Left kidney (tissue), 1 donor: ENCODE measurements at regions not wholly inside any gene's neighbourhood (a gene's known extent, or its start where the extent isn't known, plus 50 kb on each side); places are given as distances from the start of the nearest gene placed in this dataset.

Experiments used
- DNase-seq: peaks from one replicate; pipeline ENCODE4 v3.0.0-alpha.2; 2013

DNA sequence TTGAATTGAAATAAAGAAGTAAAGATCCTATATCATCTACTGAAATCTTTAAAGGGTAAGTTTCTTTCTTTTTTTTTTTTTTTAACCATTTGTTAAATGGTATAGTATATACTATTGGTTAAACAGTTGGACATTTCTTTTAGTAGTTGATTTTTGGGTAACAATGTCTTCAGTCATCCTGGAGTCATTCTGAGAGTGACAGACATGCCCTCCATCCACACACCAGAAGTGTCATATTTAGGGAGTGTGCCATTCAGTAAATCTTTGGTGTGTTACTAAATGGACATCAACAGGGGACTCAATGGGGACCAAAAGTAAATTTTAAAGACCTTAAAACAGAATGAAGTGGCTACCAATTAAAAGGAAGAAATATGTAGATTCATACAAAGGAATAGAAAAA, 50.8 kb upstream of the SLC39A10 start:
- DNase-seq = no peak

DNA sequence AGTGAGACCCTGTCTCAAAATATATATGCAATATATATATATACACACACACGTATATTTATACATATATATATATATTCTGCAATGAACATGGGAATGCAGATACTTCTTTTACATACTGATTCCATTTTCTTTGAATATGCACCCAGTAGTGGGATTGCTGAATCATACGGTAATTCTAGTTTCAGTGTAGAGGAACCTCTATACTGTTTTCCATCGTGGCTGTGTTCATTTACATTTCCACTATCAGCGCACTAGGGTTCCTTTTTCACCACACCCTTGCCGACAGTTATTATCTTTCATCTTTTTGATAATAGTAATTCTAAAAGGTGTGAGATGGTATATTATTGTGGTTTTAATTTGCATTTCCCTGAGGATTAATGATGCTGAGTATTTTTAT, 52.3 kb upstream of the SLC39A10 start:
- no peak for DNase-seq

DNA sequence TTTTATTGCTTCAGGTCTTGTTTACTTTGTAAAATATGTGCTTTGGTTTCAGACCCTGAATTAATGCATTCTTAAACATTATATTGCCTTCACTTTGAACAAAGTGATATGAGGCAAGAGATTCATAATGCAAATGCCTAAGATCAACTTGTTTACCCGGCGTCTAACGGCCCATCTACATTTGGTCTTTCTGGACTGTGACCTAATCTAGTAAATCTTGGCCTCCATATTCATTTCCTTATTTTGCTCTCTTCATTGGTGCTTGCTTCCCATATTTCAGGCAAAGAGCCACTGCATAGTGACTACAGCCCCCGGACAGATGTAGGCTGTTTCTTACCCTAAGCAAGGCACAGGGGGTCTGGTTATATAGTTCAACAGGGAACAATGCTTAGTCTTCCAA, 53.0 kb upstream of the SLC39A10 start:
- DNase-seq = no peak

DNA sequence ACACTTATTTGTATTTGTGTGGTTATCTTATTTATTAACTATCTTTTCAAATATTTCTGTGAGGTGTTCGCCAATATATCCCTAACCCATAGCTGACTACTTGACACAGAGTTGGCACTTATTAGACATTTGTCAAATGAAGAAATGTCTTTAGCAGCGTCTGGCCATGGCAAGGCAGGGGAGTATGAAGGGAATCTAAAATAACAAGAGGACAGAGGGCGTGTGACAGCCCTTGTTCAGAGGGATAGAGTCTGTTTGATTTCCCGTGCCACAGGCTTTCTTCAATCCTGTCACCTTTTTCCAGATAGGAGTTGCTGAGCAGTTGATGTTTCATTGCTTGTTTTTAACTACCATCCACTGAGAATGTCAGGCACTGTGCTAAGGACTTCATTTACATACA, 53.6 kb upstream of the SLC39A10 start:
- no peak for DNase-seq

DNA sequence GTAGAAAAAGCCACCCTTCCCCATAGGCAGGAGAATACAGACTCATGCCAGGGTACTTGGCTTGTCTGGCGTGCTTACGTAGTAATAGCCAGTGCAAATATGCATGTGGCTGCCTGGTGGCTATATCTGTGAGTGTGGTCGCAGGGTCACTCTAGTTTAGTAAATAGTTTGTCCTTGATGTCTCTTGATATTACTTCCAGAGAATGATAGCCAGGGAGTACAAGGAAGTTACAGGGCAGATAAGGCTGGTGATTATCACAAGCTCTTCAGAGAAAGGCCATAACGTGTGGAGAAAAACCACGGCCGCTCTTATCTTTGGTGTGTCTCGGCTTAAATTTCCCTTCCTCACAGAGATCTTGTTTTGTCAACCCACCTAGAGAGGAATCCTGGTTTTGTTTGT, 54.3 kb upstream of the SLC39A10 start:
- no peak for DNase-seq

DNA sequence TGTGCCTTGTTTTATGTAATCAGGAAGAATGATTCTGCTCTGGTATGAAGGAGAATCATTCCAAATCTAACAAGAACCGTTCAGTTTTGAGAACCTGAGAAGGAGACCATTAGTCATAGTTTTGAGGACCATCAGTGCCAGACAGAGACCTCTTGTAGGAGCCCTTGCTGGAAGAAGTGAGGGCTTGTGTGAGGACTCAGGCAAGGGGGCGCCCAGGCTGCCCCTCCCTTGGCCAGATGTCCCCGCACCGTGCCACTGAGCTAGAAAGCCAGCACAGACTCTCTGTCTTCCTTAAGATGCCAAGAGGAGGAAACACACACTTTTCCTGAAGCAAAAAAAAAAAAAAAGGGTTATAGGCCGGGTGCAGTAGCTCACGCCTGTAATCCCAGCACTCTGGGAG, 55.7 kb upstream of the SLC39A10 start:
- no peak for DNase-seq

DNA sequence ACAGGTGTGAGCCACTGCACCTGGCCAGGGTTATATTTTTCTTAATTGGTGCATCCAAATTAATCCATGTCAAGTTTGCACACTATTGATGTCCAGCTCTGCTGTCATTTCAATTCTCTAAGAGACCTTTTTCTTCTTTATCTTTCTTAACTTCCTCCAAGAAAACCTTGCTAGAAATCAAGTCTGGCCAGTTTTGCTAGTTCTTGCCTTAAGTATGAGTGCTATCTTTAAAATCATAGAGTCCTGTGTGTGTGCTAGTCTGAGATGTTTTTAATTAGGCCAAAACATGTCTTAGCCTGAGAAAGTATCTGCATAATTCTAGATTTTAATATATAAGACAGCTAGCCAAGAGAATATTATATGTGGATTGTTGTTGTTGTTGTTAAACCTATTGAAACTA, 56.2 kb upstream of the SLC39A10 start:
- DNase-seq = no peak

DNA sequence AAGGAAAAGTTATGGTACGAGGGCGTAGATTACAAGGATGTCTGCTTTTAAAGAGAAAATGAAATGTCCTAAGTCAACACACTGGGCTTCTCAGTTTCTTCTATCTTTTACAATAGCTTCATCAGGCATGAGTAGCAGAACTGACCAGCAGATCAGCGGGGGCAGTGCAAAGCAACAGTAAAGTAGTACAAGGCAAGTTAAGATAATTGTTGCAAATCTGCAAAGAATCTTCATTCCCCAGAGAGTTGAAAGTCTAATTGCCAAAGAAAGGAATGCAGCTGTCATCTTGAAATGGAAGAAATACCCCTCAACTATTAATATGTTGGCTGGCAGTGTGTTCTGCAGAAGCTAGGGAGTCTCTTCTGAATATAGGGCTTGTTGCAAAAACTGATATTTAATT, 60.2 kb upstream of the SLC39A10 start:
- DNase-seq = no peak

DNA sequence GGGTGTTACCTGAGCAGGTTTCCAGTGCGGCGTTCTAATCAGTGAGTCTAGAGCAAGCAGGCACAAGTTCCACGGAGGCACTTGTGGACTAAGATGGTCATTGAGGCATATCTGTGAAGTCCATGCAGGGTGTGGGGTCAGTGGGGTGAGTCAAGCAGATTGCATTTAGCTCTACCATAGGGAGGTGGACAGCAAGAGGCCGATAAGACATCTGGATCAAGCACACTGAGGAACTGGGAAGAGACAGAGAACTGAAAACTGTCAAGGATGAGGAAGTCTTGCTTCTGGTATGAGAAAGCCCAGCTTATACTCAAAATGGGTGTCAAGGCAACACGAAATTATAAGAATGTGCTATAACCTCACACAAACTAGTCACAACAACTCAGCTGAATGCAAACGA, 61.2 kb upstream of the SLC39A10 start:
- no peak for DNase-seq

DNA sequence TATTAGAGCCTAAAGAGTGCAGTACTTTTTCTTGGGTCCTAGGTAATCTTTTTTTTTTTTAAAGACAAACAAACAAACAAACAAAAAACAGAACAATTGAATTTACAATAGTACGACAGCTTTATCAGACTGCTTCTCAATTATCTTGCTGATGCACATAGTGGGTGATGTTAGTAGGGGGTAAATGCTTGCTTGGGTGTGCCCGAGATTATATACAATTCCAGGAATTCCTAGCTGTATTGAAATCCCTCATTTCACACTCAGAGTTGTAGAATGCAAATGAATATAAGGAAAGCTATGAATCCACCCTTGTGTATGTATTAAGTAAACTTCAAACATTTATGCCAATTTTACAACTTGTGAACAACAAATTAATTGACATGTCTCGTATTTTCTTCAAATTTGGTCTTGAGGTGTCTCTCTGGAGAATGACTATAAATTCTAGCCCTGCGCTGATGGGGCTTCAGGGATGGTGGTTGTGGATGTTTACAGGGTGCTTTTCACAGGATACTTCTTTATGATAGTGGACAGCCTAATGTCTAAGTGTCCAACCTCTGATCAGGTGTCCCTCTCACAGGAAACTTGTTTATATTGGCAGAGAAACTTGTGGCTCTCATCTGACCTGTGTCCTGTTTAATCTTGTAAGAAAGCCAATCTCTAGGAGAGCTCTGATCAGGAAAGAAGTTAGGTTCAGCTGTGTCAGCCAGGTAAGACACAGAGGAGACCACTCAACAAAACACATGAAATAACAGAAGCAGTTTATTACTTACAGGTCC, 61.9 kb upstream of the SLC39A10 start:
- no peak for DNase-seq

DNA sequence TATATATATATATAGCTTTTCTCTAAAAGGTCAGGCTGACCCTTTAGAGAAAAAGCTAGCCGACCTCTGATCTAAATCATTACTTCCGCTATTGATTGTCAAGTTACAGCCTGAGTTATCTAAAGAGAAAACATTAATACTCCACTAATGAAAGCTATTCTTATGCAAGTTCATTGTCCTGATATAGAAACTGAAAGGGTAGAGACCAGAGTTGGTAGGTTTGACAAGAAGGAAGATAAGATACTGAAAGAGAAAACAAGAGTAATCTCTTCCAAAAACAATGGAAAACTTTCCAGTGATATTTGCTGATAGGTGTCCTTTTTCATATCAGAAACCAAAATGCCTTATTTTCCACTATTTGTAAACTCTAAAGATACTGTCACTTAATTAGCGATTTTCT, 62.8 kb upstream of the SLC39A10 start:
- DNase-seq = no peak

DNA sequence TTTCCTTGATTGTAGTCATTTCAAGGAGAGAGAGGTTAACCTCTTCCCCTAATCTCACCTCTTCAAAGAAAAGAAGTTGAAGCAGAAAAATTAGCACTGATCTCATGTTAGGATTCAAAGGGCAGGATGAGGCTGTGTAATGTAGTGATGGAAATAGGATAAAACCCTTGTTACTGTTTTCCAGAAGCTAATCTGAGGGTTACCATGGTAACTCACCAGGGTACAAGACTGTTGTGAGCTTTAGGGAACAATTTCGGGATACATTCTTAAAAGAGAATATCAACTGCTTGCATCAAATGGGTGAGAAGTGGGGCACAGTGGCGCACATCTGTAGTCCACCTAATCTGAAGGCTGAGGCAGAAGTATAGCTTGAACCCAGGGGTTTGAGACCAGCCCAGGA, 64.9 kb upstream of the SLC39A10 start:
- no peak for DNase-seq

DNA sequence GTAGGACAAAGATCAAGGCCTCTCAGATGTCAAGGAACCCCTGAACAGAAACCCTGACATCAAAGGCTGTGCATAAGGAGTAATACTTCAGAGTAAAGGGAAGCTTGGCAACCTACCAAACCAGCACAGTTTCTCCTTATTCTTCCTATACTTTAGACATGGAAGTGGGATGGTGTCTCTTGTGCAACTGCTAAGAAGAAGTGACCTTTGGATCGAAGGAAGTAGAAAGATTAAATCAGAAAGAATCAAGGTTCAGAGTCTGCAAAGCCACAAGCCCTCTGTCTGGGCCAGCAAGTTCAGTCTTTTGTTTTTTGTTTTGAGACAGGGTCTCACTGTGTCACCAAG, 66.2 kb upstream of the SLC39A10 start:
- DNase-seq = no peak

DNA sequence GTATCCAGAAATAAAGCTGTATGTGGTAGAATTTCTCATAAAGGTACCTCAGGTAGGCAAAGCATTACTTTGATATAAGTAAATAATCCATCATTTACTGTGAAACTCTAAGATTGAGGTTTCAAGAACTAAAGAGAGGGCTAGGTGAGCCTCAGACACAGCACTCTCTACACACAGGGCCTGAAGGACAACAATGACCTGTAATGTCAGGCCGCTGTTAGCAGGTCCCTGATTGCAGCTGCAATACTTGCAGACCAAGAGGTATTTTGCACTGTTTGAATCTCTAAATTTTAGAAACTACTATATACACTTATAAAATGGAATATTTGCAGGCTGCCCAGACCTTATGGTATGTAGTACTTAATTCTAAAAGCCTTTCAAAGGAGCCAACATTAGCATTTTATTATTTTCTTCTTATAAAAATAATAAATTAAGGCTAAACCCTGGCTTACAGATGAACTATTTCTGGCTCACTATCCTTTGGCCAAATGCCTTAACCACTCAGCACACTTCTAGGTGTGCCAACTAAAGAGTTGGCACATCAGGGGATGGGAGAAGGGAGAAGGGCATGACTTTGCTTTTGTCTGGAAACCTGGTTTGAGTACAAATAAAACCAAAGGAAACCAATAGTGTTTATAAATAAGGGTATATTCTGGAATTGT, 66.7 kb upstream of the SLC39A10 start:
- no peak for DNase-seq

DNA sequence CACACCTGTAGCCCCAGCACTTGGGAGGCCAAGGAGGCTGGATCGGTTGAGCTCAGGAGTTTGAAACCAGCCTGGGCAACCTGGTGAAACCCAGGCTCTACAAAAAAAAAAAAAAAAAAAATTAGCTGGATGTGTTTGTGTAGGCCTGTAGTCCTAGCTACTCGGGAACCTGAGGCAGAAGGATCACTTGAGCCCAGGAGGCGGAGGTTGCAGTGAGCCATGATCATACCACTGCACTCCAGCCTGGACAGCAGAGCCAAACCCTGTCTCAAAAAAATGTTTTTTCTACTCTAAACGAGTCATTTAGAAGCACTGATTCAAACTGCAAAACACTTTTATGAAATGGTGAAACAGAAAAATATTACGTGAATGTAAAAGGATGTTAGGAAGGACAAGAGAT, 69.1 kb upstream of the SLC39A10 start:
- no peak for DNase-seq

DNA sequence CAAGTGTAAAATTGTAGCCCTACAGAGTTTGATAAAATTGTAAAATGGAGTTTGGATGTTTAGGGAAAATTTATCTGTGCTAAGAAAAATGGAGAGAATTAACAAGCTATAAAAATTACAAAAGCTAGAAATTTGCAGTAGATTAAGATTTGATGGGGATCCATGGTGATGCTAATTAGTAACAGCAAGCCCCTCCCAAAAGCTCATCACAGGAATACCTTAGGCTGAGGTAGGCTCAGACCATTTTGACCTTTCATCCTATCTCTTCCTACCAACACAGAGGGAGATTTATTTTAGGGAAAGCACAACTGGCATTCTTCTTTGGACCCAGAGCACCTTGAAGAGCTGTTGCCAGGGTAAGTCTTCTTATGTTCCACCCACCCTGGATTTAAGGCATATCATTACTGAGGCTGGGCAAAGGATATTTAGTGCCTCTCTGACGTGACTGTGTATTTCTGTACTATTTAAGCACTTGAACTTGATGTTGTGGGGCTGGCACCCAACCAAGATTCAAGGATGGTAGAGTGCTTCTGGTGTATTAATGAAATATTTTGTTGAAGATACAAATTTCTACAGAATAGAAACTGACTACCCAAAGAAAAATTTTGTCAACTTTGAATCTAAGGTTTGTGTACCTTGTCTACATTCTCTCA, 70.8 kb upstream of the SLC39A10 start:
- DNase-seq = no peak

DNA sequence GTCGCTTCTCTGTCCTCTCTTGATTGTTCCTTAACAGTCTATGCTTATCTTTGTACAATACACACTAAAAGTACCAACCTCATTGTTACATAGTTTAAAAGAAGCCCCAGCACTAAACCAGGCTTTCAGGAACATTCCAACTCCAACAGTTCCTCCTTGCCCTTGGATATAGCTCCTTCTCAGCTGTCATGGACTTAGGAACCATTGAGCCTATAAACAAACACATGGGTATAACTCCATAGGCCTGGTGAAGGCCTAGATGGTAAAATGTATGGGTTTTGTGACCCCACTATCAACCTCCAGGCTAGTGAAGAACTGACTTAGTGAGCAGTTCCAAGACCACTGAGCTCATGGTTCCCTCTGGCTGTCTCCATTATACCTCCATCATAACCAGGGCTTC, 74.8 kb upstream of the SLC39A10 start:
- no peak for DNase-seq

DNA sequence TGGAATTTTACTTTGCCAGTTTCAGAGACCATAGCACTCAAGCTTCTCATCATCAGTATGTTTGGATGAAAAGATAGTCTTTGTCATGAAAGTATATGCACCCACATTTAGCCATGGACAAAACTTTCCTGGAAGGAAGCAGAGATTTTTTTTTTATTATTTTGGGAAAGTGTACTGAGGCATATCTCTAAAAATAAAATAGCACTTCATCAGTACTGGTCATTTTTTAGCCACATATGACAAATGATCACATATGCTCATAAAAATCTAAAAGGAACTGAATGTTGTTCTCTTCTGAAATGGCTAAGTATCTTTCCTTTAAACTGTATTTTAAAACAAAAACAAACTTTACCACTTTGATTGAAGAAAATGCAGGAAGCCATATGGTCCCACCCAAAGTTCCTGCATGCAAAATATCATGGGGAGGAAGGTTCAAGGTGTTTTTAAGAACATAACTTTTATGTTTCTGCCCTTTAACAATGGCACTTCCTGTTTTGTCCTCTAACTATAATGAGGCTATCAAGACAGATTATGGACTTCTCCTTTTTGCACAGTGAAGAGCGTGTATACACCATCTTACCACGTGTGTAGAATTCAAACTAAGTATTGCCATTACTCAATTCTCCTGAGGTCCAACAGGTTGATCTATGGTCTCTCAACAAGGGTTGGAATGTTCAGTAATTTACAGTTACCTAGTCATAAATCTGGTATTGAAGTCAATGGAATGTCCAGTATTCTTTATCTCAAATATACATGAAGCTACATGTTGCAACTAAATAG, 77.1 kb upstream of the SLC39A10 start:
- DNase-seq = no peak

DNA sequence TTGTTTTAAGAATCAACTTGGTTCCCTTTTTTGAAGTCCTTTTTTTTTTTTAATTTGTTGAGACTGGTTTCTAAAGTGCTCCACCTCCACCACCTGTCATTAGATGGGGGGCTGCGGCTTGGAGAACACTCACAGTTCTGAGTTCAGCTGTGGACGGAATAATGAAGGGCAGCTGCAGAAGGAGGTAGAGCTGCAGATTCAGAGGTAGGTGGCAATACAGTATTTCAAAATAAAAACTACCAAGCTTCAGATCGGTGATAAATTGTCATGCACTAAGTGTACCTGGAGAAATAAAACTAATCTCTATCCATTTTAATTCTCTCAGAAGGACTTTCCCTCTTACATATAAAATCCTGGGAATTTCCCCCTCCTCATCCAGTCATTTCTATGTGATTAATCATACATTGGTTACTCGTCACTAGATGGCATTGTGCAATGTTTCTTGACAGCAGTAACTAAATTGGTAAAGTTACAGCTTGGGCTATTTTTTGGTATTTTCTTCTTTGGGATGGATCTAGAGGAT, 81.1 kb upstream of the SLC39A10 start:
- no peak for DNase-seq

DNA sequence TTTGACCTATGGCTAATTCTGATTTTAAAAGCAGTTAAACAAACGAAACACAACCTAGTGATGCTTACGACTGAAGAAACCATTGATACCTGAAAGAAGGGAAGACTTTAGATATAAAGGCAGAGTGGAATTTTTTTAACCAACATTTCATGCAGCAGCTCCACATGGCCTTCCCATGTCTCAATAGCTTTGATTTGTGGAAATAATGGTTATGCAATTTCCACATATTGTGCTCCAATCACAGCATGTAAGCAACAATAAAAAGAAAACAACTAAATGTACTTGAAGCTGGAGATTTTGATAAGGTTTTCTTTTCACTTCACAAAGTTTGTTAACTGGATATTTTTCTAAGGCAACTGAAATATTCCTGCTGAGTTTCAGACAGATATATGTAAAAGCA, 82.0 kb upstream of the SLC39A10 start:
- DNase-seq = no peak

DNA sequence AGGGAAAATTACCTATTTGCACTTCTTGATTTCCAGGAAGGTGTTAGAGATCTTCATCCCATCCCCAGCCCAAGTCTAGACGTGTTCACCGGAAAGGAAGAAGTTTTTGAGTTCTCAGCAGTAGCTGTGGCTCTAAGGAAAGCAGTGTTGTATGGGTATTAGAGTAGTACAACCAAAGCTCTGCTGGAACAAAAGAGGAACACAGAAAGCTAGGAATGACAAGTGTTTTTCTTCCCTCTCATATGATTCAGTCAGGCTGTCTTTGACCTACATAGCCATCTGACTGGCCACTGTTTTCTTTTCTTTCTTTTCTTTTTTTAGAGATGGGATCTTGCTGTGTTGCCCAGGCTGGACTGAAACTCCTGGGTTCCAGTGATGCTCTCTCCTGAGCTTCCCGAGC, 82.7 kb upstream of the SLC39A10 start:
- no peak for DNase-seq

DNA sequence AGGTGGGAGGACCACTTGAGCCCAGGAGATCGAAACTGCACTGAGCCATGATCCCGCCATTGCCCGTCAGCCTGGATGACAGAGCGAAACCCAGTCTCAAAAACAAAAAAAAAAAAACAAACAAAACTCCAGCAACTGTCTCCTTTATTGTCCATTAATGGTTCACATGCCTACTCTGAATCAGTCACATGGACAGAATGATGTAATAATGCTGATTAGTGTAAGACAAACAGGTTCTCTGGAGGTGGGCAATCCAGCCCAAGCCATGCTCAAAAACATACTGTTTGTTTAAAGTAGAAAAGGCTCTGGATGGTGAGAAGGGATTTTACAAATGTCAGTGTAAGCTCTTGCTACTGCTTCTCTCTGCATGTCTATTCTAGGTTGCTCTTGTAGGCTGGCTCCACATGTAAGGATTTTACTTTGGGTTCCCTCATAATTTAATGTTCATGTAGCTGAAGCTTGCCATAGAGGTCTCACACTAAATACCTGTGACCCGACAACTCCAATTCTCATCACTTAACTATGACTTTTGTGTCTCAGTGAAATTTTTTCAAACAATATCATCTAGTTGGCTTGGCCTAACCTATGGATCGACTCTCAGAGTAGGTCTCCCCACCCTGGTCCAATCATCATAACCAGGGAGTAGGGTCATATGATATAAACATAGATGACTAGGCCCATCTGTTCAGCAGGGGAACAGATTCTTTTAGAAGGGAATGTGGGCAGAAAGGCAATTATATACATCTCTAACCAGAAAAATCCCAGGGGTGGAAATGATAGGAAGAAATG, 83.9 kb upstream of the SLC39A10 start:
- no peak for DNase-seq
